H1 (cell line): ENCODE measurements at regions not wholly inside any gene's neighbourhood (a gene's known extent, or its start where the extent isn't known, plus 50 kb on each side); places are given as distances from the start of the nearest gene placed in this dataset.

Experiments
- EZH2 ChIP-seq: fragments of 200-600 bp; sonication (generic); IDR thresholded peaks from 2 replicates; pipeline ENCODE4 v1.7.1; 2012; ENCODE audit warnings: low read depth, mild to moderate bottlenecking, moderate library complexity, low read length, inconsistent platforms; ENCODE audit not compliant: severe bottlenecking
- GABPA ChIP-seq: IDR thresholded peaks from 2 replicates; pipeline ENCODE4 v1.6.1; 2011; ENCODE audit warnings: mild to moderate bottlenecking, low read length, moderate library complexity, borderline replicate concordance; ENCODE audit not compliant: insufficient read depth
- POLR2A ChIP-seq, 2 experiments: IDR thresholded peaks; 1 replicate in 1 of 2; 2 replicates in 1 of 2; pipeline ENCODE4 v1.6.1; 2011; ENCODE audit warnings: low read depth in 2 of 2, low read length in 2 of 2, mild to moderate bottlenecking in 2 of 2; ENCODE audit errors: control extremely low read depth in 1 of 2
- TF ChIP-seq, protein P1 (sequence below), 3 experiments: IDR thresholded peaks; 1 replicate in 2 of 3; 2 replicates in 1 of 3; pipeline versions ENCODE4 v1.5.1 to v1.6.1; 2011; ENCODE audit warnings: low read length in 3 of 3, mild to moderate bottlenecking in 3 of 3, inconsistent platforms in 2 of 3, low read depth in 1 of 3, moderate library complexity in 1 of 3; ENCODE audit not compliant: insufficient read depth in 1 of 3; ENCODE audit errors: control extremely low read depth in 1 of 3
- TF ChIP-seq, protein P2 (sequence below): IDR thresholded peaks from 2 replicates; pipeline ENCODE4 v1.6.1; 2011; ENCODE audit warnings: low read length, improper control_type of control experiment

DNA sequence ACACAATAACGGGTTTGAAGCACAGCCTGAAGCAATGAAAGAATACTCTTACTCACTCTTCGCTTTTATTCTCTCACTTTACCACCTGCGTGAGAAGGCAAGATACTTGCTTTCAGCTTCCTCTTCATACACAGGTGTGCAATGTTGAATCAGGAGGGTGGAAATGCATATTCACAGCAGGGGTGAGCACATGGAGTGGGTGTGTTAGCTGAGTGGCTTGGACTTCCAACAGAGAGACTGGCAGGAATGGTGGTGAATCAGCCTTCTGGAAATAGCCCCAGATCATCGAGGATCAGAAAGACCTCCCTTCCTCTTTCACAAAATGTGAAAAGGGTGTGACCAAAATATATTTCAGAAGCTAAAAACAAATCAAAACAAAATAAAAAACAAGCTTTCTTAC, 521.2 kb downstream of the STIM2 start:
- TF ChIP-seq, protein P1, sequence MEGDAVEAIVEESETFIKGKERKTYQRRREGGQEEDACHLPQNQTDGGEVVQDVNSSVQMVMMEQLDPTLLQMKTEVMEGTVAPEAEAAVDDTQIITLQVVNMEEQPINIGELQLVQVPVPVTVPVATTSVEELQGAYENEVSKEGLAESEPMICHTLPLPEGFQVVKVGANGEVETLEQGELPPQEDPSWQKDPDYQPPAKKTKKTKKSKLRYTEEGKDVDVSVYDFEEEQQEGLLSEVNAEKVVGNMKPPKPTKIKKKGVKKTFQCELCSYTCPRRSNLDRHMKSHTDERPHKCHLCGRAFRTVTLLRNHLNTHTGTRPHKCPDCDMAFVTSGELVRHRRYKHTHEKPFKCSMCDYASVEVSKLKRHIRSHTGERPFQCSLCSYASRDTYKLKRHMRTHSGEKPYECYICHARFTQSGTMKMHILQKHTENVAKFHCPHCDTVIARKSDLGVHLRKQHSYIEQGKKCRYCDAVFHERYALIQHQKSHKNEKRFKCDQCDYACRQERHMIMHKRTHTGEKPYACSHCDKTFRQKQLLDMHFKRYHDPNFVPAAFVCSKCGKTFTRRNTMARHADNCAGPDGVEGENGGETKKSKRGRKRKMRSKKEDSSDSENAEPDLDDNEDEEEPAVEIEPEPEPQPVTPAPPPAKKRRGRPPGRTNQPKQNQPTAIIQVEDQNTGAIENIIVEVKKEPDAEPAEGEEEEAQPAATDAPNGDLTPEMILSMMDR (IDR thresholded peaks at IDR 0.05; ENCODE audit: control extremely low read depth in 1 of 3, insufficient read depth in 1 of 3, low read depth in 1 of 3, low read length in 3 of 3): no peak
- TF ChIP-seq GABPA (no peak), EZH2 (no peak), POLR2A (IDR thresholded peaks at IDR 0.05; ENCODE audit: control extremely low read depth in 1 of 2, low read depth in 2 of 2, low read length in 2 of 2) (no peak)
- TF ChIP-seq, protein P2, sequence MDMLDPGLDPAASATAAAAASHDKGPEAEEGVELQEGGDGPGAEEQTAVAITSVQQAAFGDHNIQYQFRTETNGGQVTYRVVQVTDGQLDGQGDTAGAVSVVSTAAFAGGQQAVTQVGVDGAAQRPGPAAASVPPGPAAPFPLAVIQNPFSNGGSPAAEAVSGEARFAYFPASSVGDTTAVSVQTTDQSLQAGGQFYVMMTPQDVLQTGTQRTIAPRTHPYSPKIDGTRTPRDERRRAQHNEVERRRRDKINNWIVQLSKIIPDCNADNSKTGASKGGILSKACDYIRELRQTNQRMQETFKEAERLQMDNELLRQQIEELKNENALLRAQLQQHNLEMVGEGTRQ: no peak
